Mesenteric fat pad (tissue), 1 donor: ENCODE measurements at regions not wholly inside any gene's neighbourhood (a gene's known extent, or its start where the extent isn't known, plus 50 kb on each side); places are given as distances from the start of the nearest gene placed in this dataset.
"Not testable (repeated sequence)": the region's sequence is repeated elsewhere in the genome, so short reads cannot be mapped to it uniquely, and the experiment has no call there.

Experiments used
- DNase-seq: peaks from one replicate; pipeline ENCODE4 v3.0.0-alpha.2; 2020; ENCODE audit warnings: low spot score
- donor health status: DM: yes; HTN: yes; CAD: no.

GRCh38 chrX:125089761-125090445 is 229.8 kb upstream of the TEX13C start:
- DNase-seq: no peak

- DNase-seq: no peak
These were observed 225.8 kb upstream of the TEX13C start for GRCh38 chrX:125093852-125094251.

DNA sequence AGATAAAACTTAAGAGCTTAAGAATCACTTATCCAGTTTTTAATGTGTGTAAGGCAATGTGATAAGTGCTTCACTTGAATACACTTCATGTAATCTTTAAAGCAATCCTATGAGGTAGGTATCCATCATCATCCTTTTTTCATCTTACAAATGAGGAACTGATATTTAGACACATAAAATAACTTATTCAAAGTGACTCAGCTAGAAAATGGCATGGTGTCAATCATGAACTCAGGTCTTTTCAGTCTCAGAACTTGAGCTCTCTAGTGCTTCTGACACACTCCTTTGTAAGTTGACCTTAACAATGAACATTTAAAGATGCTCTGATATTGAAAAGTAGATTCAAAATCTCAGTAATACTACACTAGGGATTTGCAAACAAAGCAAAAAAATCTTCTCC is 224.8 kb upstream of the TEX13C start:
- DNase-seq: no peak

DNA sequence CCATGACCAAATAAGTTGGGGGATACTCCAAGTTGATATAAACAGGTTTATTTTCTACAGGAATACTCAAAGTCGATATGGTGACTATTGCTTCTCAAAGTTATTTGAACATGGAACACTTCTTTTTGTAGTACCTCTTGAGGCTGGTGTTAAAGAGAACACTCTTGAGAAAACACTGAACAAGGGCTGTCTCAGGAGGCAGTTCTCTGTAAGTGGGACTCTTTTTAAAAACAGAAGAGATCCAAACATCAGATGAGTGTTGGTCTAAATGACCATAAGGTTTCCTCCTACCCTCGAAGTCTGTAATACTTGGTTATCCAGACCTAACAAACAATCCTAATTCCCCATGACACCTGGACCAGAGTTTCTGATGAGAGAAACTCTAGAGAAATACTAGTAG is 223.2 kb upstream of the TEX13C start:
- DNase-seq: no peak

DNA sequence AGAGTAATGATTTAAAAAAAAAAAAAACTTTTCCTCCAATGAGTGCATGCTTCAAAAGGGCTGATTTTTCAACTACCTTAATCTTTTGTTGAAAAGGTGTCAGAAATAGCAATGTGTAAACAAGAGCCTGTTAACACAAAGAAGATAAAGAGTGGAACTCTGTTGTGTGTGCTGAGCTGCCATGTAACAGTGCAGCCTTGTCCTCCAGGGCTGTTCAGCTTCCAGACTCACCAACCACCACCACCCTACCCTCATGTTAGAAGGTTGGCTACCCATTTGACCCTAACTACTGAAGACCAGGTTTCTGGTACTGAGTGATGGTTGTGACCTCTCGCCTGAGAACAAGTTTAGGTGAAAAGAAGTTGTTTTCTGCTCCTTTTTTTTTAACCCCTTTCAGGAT is 222.8 kb upstream of the TEX13C start:
- no peak for DNase-seq

GRCh38 chrX:125101971-125102755 is 217.5 kb upstream of the TEX13C start:
- DNase-seq: no peak

DNA sequence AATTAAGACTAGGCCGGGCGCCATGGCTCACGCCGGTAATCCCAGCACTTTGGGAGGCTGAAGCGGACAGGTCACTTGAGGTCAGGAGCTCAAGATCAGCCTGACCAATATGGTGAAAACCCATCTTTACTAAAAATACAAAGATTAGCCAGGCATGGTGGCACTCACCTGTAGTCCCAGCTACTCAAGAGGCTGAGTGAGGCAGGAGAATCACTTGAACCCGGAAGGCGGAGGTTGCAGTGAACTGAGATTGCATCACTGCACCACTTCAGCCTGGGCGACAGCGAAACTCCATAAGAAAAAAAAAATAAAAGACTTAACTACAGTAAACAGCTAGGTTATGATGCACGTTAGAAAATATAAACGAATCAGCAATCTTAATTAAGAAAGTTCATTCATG is 216.0 kb upstream of the TEX13C start:
- DNase-seq: no peak

- DNase-seq: no peak
These were observed 210.8 kb upstream of the TEX13C start for GRCh38 chrX:125108921-125109320.

- no peak for DNase-seq
These were observed 188.5 kb upstream of the TEX13C start for GRCh38 chrX:125131164-125131563.

GRCh38 chrX:125132274-125132673 is 187.4 kb upstream of the TEX13C start:
- DNase-seq: no peak

- DNase-seq: no peak
These were observed 182.2 kb upstream of the TEX13C start for GRCh38 chrX:125137521-125137920.

DNA sequence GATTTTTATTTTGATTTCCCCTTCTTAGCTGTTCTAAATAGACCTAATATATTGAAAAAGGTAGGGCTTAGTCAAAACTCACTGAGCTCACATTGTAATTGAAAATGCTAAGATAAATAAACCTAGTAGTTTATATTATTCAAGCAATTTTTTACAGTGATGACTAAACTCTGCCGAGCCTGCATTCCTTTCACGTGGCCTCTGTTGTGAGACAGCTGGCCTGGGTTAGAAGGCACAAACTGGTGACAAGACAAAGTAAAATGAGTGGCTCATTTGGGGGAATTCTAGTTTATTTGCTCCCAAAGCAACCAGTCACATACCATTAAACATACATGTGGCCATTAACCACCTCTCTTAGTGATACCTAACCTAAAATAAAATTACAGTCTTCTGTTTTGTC is 169.4 kb upstream of the TEX13C start:
- no peak for DNase-seq

- no peak for DNase-seq
These were observed 168.5 kb upstream of the TEX13C start for GRCh38 chrX:125151146-125151545.

GRCh38 chrX:125152011-125152410 is 167.7 kb upstream of the TEX13C start:
- DNase-seq: no peak

- DNase-seq: no peak
These were observed 166.1 kb upstream of the TEX13C start for GRCh38 chrX:125153621-125154020.

DNA sequence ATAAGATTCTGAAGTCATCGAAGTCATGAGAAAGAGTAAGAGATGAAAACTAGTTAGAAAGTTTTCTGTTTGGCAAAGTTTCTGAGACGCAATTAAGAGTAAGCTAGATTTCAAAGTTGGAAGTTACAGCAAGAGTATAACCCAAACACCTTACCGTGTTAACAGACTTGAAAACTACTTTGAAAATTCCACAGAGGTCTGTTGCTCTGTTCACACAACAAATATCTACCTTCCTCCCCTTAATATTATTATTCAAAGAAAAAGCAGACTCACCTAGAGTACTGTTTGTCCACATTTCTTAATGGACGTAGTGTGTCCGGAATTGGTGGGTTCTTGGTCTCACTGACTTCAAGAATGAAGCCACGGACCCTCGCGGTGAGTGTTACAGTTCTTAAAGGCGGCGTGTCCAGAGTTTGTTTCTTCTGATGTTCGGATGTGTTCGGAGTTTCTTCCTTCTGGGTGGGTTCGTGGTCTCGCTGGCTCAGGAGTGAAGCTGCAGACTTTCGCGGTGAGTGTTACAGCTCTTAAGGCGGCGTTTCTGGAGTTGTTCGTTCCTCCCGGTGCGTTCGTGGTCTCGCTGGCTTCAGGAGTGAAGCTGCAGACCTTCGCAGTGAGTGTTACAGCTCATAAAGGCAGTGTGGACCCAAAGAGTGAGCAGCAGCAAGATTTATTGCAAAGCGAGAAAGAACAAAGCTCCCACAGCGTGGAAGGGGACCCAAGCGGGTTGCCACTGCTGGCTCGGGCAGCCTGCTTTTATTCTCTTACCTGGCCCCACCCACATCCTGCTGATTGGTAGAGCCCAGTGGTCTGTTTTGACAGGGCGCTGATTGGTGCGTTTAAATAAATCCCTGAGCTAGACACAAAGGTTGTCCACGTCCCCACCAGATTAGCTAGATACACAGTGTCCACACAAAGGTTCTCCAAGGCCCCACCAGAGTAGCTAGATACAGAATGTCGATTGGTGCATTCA is 165.1 kb upstream of the TEX13C start:
- not testable (repeated sequence) for DNase-seq

DNA sequence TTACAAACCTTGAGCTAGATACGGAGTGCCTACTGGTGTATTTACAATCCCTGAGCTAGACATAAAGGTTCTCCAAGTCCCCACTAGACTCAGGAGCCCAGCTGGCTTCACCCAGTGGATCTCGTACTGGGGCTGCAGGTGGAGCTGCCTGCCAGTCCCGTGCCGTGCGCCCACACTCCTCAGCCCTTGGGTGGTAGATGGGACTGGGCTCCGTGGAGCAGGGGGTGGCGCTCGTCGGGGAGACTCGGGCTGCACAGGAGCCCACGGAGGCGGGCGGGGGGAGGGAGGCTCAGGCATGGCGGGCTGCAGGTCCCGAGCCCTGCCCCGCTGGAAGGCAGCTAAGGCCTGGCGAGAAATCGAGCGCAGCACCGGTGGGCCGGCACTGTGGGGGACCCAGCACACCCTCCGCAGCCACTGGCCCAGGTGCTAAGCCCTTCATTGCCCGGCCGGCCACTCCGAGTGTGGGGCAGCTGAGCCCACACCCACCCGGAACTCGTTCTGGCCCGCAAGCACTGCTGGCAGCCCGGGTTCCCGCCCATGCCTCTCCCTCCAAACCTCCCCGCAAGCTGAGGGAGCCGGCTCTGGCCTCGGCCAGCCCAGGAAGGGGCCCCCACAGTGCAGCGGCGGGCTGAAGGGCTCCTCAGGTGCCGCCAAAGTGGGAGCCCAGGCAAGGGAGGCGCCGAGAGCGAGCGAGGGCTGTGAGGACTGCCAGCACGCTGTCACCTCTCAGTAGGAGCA is 164.2 kb upstream of the TEX13C start:
- DNase-seq: not testable (repeated sequence)

- no peak for DNase-seq
These were observed 149.2 kb upstream of the TEX13C start for GRCh38 chrX:125170459-125170858.

GRCh38 chrX:125172531-125172930 is 147.1 kb upstream of the TEX13C start:
- DNase-seq: no peak

GRCh38 chrX:125175991-125176584 is 143.6 kb upstream of the TEX13C start:
- no peak for DNase-seq

DNA sequence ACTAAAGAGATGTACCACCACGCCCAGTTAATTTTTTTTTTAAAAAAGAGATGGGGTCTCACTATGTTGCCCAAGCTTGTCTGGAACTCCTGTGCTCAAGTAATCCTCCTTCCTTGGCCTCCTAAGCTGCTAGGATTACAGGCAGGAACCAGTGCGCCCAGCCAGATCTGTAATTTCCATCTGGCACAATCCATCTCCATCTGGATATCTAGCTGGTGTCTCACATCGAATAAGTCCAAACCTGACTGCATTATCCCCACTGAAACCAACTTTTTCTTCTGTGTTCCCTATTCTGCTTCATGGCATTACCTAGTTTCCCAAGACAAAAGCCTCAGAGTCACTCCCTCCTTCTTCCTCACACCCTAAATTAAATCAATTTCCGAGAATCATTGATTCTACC is 125.8 kb upstream of the TEX13C start:
- DNase-seq: no peak
